HG03521 (cell line): ENCODE measurements at regions not wholly inside any gene's neighbourhood (a gene's known extent, or its start where the extent isn't known, plus 50 kb on each side); places are given as distances from the start of the nearest gene placed in this dataset.
"Not testable (repeated sequence)": the region's sequence is repeated elsewhere in the genome, so short reads cannot be mapped to it uniquely, and the experiment has no call there.

Source experiments
- ATAC-seq: cut with Tn5 transposase; IDR thresholded peaks from one replicate; pipeline ENCODE4 v1.9.1; 2021; ENCODE audit warnings: mild to moderate bottlenecking, moderate library complexity; ENCODE audit not compliant: unreplicated experiment

DNA sequence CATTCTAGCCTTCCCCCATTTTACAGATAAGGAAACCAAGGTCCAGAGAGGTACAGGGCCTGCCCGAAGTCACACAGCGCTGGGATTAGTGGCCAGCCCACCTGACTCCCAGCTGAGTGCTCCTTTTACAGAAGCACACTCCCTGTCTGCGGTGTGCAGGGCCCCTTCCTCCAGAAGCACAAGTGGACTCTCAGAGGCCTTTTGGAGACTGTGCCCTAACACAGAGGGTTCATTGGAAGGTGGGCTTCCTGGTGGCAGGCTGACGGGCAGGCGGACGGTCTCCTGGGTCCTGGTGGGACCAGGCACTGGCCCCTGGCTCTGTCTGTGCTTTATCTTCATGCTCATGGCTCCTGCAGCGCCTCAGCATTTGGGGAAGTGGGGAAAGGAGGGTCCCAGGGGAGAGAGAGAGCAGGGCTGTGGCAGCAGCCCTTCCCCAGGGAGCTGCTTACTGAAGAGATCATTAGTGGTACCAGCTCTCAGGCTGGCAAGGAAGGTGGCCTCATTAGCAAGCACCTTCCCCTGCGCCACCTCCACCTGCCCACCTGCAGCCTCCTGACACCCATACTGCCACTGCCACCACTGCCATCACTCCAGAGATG lies 83.1 kb upstream of the GOLGA6L4 start:
- ATAC-seq, result not testable (repeated sequence)

DNA sequence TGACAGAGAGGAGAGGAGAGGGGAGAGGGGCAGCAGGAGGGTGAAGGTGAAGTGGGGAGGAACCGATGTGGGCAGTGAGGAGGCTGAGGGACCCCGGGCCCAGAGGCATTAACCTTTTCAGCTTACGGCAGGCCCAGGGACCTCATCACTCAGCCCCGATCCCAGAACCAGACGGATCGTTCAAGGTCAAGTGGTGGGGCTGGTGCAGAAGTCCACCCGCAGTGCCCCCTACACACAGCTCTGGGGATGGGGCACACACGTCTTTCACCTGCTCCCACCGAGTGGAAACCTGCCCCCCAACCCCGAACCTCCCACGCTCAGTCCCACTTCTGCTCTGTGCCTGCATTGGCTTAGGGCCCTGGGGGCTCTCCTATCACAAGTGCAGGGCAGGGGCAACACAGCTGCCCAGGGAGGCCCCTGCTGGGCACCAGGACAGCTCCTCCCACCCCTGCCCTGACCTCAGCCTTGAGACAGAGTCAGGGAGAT lies 81.9 kb upstream of the GOLGA6L4 start:
- not testable (repeated sequence) for ATAC-seq

DNA sequence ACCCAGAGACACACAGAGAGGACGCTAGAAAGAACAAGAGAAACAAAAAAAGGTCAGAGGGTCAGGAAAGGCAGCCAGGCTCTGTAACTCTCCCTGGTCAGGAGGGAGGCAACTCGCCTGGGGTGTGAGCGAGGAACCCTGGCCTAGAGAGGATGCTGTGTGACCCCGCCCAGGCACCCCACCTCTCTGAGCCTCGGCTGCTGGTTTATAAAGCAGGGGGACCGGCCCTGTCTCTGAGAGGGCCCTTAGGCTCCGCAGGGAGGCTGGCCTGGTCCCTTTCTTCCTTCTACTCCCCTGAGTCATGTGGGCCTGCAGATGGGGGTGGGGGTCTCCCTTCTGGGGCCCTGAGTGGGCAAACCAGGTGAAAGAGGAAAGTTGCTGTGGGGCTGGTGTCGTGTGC lies 81.3 kb upstream of the GOLGA6L4 start:
- not testable (repeated sequence) for ATAC-seq

DNA sequence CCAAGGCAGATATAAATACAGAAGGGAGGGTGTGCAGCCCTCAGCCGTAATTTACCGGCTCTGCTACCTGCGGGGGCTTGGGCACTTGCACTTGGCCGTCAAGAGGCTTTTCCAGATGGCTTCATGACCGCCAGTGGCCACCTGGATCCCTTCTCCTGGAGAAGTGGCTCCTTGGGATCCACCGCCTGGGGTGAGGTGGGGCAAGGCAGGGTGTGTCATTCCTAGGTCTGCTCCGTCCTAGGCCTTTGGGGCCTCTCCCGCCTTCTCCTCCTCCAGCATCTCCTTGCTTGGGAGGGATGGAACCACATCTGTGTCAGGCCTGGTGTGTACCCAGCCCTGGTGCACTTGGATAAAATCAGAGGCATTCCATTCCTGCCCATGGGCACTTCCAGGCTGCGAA lies 80.8 kb upstream of the GOLGA6L4 start:
- ATAC-seq, result not testable (repeated sequence)

DNA sequence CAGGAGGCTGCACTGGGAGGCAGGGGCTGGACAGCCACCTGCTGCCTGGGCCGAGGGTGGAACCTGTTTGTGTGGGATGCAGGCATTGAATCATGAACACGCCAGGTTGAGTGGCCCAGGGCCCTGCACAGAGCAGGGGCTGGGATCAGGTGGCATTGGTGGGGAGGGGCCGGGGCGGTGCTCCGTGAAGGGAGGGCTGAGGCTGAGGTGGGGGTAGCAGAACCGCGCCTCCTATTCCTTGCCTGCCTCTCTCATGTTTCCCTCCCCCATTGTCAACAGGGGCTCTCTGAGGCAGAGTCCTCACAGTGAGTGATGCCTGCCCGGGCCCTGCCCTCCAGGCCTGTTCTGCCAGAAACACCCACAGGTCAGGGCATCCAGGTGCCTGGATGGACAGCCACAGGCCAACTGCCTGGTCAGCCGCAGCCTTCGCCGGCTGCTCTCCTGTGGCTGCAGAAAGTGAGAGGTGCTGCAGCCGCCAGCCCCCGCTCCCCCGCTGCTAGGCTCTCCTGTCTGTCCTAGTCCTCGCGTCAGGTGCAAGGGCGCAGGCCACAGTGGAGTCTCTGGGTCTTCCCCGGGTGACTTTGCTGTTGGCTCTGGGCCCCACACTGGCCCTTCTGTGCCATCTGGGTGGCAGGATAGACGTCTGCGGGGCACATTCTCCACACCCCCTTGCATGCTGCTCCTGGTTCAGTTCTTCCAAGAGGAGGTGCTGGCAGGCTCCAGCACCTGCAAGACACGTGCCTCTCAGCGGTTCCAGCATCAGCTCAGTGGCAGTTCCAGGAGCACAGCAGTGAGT lies 79.6 kb upstream of the GOLGA6L4 start:
- not testable (repeated sequence) for ATAC-seq

DNA sequence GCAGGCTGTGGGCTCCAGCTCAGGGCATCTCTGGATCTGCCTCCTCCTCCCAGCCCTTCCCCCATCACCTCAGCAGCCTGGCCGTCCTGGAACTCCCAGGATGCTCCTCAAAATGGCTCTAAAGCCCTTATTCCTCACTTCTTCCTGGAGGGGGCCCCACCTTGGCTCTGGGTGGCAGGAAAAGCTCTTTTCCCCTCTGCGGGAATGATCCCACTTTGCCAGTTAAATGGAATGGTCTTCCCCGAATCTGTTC lies 79.1 kb upstream of the GOLGA6L4 start:
- ATAC-seq, result not testable (repeated sequence)

DNA sequence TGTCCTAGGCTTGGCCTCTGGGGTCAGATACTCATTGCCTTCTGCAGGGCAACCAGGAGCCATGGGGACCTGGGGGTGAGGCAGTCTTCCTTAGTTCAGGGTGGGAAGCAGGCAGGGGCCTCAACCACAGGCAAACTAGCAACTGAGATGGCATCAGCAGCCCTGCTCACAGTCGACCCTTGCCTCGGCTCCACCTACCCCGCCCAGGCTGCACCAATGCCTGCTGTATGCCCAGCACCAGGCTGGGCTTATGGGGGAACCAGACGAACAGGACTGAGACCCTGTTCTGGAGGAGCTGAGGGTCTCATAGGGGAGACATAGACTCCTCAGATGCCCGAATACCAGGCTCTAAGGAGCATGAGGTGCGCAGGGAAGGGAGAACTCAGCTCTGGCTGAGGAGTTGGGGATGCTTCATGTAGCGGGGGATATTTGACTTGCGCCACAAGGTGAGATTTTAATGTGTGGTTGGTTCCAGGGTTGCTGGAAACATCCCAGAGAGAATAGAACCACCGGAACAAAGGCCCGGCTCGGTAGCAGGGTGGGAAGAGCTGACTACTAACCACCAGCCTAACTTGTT lies 78.4 kb upstream of the GOLGA6L4 start:
- ATAC-seq, result not testable (repeated sequence)

DNA sequence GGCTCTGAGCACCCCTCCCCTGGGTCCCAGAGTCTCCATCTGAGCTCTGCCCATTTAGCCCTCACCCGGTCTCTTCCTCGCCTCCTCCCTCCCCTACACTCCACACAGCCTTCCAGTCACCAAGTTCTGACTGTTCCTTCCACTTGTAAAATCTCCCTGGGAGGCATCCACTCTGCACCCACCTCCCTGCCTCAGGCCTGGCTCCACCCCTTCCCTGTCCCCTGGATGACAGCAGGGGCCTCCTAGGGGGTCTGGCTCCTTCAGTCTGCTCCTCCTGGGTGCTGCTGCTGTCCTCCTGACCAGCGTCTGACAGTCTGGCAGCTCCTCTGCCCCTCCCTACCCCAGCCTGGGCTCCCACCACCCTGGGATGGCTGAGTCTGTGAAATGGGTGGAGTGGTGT lies 77.7 kb upstream of the GOLGA6L4 start:
- ATAC-seq, result not testable (repeated sequence)

DNA sequence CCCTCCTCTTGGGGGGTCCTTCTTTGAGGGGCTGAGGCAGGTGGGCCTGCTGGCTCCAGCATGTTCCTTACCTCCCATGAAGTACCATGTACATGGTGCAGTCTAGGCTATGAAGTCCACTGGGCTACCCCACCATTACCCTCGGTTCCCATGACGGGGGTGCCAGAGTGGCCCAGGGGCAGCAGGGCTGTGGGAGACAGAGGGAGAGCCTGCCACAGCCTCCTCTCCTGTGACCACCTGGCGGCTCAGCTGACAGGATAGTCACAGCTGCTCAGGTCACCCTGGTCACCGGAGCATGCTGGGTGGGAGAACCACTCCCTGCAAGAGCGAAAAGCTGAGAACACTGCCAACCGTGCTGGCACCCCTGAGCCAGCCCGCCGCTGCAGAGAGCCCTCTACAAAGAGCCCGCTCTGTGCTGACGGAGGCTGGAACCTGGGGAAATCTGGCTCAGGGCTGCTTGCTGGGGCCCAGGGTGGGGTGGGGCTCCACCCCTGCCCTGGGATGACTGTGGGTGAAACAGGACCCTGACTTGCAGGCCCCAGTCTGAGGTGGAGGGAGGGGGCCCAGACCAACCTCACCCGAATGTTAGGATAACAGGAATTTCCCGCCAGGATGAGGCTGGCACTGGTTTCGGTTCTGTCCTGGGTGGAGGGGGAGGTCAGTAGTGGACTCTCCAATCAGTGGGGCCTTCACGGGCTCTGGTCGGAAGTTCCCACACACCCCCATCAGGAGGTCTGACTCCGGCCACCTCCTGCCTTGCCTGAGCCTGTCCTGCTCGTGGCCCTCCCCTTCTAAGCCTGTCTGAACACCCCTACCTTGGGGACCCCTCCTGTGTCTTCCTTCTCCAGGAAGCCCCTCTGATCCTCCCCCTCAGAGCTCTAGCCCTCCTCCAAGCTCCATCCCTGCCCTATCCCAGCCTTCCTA lies 76.0 kb upstream of the GOLGA6L4 start:
- not testable (repeated sequence) for ATAC-seq

DNA sequence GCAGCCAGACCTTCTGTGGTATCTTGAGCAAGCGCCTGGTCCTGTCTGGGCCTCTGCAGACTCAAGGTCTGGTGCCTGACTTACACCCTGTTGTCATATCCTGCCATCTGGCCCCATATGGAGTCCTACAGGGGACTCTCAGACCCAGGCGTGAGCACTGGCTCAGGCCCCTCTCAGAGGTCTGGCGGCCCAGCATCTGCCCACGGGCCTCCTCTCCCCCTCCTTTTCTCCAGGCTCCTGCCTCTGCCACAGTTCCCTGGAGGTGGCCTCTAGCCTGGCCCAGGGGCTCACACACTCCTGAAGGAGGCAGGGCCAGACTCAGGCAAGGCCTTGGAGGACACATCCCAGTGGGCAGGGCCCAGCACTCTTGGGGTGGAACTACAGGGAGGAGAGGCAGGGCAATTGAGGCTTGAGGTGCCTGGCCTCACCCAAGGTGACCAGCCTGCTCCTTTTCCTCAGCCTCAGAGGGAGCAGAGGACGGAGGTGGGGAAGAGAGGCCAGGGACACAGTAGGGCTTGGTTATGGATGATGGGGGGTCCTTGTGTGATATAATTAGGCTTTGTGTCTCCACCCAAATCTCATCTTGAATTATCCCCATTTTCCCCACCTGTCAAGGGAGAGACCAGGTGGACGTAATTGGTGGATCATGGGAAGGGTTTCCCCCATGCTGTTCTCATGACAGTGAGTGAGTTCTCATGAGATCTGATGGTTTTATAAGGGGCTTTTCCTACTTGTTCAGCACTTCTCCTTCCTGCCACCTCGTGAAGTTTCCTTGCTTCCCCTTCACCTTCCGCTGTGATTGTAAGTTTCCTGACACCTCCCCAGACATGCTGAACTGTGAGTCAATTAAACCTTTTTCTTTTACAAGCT lies 70.9 kb upstream of the GOLGA6L4 start:
- not testable (repeated sequence) for ATAC-seq

DNA sequence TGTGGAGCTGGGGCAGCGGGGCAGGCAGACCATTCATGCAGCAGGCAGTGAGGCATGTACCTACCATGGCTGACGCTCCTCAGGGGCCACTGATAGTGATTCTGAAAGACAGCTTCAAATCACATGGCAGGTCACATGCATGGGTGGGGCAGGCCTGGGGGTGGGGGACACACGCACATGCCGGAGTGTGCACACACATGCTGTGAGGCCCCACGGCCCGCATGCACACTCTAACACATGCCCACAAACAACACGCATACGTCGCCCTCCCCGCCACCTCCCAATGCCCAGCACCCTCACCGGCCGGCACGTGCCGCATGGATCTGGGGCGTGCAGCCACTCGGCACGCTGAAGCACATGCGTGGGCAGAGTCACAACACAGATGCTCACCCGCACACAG lies 65.5 kb upstream of the GOLGA6L4 start:
- not testable (repeated sequence) for ATAC-seq

DNA sequence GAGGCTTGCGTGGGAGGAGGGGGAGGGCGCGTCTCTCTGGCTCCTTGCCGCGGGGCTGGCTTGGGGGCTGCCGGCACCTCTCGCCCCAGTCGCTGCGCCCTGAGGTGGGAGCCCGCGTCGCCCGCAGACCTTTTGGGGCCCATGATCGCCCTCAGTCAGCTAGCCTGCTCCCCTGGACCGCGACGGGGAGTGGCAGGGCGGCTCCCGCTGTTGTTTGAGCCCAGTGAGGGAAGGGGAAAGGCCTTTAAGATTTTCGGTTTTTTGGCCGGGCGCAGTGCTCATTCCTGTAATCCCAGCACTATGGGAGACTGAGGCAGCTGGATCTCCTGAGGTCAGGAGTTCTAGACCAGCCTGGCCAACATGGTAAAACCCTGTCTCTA lies 62.4 kb upstream of the GOLGA6L4 start:
- ATAC-seq, result not testable (repeated sequence)
